Astrocyte (in vitro differentiated cells and primary cell): ENCODE measurements at regions not wholly inside any gene's neighbourhood (a gene's known extent, or its start where the extent isn't known, plus 50 kb on each side); places are given as distances from the start of the nearest gene placed in this dataset.

Experiments used
- EZH2 ChIP-seq: IDR thresholded peaks from 2 replicates; pipeline ENCODE4 v1.6.1; 2012; ENCODE audit warnings: mild to moderate bottlenecking, low read length, inconsistent platforms; ENCODE audit not compliant: insufficient read depth
- TF ChIP-seq, protein P1 (sequence below): IDR thresholded peaks from 2 replicates; pipeline ENCODE4 v1.5.1; 2011; ENCODE audit warnings: low read depth, mild to moderate bottlenecking, inconsistent platforms, low read length, moderate library complexity; ENCODE audit not compliant: insufficient read depth

- TF ChIP-seq, protein P1, sequence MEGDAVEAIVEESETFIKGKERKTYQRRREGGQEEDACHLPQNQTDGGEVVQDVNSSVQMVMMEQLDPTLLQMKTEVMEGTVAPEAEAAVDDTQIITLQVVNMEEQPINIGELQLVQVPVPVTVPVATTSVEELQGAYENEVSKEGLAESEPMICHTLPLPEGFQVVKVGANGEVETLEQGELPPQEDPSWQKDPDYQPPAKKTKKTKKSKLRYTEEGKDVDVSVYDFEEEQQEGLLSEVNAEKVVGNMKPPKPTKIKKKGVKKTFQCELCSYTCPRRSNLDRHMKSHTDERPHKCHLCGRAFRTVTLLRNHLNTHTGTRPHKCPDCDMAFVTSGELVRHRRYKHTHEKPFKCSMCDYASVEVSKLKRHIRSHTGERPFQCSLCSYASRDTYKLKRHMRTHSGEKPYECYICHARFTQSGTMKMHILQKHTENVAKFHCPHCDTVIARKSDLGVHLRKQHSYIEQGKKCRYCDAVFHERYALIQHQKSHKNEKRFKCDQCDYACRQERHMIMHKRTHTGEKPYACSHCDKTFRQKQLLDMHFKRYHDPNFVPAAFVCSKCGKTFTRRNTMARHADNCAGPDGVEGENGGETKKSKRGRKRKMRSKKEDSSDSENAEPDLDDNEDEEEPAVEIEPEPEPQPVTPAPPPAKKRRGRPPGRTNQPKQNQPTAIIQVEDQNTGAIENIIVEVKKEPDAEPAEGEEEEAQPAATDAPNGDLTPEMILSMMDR = no peak
- TF ChIP-seq EZH2 = no peak
These were observed 332.2 kb downstream of the INSC start for GRCh38 chr11:15446929-15447328.
